ENCODE measurements at regions not wholly inside any gene's neighbourhood (a gene's known extent, or its start where the extent isn't known, plus 50 kb on each side); places are given as distances from the start of the nearest gene placed in this dataset.

DNA sequence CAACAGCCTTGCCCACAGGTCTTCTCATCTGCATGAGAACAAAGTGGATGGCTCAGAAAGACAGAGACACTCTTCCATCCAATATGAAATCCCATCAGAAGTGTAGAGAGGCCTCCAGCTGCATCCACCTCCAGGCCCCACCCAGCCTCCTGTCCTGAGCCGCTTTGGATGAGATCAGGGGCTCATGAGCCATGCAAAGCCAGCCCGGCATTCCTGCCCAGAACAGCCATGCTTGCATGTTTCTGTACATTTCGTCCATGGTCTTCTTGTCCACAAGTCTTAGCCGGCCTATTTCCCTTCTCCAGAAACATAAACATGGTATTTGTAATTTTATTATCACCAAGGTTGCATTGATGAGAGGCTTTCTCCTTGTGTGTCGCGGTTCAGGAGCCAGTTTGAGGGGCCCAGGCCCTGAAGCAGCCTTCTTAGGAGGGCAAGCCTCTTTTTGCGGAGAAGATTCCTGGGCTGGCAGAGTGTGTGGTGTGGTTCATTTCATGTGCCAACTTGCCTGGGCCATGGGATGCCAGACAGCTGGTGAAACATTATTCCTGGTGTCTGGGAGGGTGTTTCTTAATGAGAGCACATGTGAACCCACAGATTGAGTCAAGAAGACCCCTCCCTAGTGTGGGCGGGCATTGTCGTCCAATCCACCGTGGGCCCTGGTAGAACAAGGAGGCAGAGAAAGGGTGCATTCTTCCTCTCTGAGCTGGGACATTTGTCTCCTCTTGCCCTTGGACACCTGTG lies 928.9 kb downstream of the TBC1D22A start:
- no peak for DNase-seq

DNA sequence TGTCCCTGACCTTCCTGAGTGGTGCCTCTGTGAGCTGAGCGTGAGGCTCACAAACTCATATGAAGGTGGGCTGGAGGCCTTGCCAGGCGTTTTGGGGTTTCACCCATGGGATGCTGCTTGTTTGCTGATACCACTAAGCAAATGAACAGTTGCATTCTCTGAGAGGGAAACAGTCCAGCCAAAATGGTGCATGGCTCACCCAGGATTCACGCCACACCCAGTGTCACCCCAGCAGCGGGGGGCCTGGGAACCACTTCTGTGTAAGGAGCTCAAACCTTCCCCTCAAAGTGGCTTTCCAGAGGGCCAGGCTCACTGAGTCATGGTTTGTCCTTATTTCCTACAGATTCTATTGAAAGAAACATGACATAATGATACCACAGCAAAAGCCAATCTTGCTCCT lies 928.1 kb downstream of the TBC1D22A start:
- no peak for DNase-seq

DNA sequence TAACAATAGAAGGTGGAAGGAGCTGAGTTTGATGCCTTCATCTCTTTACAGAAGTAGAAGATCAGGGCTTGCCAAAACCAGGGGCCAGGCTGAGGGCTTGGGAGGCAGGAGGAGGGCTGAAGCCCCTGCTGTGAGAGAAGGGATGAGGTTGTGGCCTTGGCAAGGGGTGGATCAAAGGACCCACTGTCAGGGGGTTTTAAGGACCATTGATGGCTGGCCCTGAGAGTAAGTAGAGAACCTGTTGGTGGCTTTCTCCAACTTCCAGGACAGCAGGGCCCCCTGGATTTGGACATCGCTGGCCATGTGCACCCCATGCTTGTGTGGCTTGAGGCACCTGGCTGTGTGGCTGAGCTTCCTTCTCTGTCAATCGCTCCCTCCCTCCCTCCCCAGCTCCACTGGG lies 927.7 kb downstream of the TBC1D22A start:
- DNase-seq, result no peak

DNA sequence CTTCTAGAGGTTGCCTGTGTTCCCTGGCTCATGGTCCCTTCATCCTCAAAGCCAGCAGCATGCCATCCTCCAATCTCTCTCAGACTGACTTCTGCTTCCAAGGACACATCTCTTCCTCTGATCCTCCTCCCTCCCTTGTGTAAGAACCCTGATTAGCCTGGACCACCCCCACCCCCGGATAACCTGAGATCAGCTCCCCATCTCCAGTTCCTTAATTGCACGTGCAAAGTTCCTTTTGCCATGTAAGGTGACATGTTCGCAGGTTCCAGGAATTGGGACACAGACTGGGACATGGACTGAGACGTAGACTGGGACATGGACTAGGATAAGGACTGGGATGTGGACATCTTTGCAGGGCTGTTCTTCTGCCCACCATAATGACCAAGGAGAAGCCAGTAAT lies 925.3 kb downstream of the TBC1D22A start:
- no peak for DNase-seq

DNA sequence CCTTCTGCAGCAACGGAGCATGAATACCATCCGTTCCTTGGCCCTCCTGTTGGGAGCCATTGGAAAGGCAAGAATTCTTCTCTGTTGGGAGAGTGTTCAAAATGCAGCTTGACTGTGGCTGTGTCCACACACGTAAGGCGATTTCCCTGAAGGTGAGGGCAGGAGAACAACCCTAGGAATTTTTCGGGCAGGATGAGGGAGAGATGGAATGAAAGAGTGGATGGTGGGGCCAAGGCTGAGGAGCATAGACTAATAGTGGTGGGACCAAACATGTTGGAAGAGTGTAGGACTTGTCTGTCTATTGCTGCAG lies 924.9 kb downstream of the TBC1D22A start:
- no peak for DNase-seq

DNA sequence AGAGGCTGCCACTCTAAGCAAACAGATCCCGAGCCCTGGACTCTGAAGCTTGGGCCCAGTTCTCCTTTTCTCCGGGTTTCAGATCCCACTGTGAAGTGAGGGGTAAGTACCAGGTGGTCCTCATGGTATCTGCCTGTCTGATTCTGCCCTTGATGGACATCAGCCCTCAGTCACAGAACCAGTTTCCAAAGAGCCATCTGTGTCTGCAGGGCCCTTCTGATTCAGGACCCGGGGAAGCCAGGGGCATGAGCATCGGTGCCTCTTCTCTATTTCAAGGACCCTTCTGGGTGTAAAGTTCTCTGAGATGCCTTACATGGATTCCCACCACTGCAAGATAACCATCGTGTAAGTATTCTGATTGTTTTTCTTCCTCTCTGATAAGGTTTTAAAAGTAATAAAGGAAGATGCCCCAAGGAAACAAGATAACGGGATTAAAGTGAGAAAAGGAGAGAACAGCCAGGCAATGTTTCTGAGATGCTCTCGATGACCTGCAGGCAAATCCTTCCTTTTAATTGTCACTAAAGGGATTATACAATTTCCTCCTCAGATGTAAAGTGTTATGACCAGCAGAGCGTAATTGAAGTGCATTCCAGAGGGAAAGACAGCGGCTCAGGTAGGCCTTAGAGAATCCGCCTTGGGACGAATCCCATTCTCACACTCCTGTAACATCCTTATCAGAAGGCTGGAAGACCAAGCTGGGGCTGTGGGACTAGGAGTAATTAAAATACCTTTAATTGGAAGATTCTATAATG lies 924.3 kb downstream of the TBC1D22A start:
- DNase-seq, result no peak

DNA sequence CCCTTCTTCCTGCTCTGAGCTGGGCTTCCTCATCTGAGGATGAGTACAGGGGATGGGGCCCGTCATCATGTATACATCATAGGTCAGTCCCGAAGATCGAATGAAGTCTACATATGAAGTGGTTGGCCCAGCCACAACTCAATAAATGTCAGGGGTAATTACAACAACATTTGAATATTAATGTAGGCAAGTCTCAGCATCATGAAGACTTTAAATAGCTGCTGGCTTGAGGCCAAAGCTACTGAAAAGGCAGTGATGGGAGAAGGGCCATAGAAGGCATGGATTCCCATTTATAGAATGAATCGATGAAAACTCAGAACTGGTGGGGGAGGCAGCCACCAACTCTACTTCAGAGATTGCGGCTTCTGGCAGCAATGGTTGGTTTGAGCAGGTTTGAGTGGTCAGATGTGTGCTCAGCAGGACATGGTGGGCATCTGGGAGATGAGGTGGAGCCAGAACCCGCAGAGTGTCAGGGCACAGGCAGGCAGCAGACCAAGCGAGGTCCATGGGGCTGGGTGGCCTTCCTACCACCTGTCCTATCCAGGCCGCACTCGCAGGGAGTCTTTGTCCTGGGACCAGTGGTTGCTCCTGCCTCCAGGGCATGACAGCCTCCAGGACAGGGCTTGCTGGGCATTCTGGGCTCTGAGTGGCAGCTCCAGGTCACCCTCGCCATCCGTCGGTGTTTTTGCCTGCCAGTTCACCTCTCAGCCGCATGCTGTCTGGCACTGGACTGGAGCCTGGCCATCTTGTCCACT lies 919.1 kb downstream of the TBC1D22A start:
- no peak for DNase-seq

DNA sequence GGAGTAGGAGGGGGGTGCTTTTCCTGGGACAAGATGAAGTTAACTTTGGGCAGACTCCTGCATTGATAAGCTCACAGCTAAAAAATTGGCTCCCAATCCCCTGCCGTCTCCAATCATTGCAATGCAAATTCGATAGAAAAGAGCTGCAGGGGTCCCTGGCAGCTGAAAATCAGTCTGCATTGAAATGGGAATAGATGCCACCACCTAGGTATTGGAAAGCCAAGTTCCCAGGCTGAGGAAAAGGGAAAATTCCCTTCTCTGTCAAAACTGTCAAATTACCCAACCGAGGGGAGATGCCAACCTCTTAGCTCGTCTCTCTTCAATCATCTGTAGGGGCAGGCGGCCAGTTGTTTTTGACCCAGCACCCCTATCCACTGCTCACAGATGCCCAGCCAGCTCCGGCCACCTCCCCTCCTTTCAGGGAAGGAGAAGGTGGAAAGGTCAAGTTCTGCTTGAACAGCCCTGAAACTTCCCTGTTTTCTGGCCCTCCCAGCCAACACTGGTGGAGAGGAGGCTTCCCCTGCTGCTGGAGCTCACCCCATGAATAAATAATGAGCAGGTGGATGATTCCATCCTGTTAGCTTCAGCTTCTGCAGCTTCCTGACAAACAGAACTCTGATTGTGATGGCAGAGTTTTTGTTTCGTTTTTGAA lies 916.3 kb downstream of the TBC1D22A start:
- no peak for DNase-seq

DNA sequence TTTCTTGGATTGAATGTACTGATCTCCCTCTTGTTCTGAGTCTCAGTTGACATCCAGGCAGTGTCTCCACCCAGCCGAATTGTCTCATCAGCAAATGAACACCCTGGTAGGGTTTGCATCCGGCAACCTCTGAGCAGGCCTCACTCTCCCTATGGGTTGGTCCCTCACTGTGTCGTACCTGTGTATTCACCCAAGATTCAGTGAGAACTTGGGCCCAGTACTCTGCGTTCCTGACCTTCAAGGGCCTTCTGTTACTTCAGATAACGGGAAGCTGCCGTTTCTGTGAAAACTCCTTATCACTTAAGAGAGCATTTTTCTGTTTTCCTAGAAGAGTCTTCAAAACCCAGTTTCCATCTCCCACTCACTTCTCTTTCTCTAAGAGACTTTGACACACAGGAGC lies 915.6 kb downstream of the TBC1D22A start:
- no peak for DNase-seq

DNA sequence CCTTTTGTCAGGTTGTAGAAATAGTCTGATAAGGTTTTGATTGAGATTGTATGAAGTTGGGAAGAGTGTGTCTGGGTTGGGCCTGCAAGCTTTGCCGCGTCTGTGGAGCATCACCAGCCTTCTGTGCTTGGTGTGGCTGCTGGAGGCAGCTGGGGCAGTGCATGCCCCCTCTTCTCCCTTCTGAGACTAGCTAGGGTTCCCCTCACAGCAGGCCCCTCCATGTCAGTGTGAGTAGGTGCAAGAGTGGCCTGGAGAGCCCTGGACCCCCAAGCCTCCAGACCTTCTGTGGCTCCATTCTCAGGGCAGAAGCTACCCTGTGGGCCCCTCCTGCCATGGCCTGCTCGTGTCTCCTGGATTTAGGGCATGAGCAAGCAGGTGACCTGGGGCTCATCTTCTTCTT lies 914.2 kb downstream of the TBC1D22A start:
- DNase-seq, result no peak

DNA sequence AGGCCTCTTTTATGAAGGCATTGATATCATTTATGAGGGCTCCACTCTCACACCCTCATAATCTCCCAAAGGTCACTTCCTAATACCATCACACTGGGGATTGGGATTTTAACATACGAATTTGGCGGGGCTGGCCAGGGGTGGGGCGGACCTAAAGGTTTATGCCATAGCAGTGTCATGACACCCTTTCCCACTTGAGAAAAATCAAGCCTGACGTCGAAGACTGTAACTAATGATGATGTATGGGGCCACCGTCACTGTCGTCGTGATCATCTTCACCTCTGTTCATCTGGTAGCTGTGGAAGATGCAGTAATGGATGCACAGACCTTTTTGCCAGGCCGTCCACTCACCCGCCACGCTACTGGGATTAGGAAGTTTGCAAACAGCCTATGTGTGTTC lies 912.1 kb downstream of the TBC1D22A start:
- DNase-seq, result no peak

DNA sequence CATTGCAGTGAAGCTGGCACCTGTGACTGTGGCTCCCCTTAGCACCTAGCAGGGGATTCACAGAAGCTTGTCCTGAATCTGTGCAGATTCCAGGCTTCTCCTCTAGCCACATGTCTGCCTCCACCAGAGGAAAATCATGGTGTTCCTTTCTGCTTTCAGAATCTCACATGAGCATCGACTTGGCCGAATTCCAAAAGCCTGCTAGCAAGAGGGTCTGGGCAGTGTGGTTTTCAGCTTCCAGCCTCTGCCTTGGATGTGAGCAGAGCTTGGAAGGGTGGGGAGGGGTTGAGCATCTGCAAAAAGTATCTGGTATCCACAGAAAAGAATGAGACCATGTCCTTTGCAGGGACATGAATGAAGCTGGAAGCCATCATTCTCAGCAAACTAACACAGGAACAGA lies 911.1 kb downstream of the TBC1D22A start:
- DNase-seq, result no peak

DNA sequence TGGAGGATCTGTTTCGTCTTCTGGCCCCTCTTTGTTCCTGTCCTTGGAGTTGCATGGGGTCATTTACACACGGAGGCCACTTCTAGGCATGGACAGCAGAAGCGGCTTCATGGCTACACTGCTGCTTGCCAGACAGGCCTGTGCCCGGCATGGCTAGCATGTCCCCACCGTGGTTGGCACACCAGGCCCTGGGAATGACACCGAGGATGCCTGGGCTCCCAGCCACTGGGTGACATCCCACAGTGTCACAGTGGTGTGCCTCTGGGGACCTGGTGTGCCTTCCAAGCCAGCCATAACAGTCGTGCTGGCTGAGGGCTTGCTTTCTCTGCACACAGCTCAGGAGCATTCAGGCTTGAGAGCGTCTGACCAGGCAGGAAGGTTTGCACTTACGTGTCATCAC lies 910.1 kb downstream of the TBC1D22A start:
- DNase-seq, result no peak

DNA sequence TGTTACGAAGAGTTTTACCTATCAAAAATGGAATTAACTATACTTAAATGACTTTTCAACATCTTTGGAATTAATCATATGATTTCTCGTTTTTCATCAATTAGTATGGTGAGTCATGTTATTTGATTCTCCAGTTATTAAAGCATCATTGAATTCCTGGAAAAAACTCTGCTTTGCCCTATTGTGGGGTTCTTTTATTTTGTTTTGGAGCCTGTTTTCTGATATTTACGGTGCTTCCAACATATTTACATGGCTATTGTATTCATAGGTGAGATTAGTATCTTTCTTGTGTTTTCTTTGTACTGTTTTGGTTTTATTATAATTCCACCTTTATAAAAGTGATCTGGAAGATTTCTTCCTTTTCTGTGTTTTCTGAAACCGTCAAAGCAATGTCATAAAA lies 902.7 kb downstream of the TBC1D22A start:
- no peak for DNase-seq

DNA sequence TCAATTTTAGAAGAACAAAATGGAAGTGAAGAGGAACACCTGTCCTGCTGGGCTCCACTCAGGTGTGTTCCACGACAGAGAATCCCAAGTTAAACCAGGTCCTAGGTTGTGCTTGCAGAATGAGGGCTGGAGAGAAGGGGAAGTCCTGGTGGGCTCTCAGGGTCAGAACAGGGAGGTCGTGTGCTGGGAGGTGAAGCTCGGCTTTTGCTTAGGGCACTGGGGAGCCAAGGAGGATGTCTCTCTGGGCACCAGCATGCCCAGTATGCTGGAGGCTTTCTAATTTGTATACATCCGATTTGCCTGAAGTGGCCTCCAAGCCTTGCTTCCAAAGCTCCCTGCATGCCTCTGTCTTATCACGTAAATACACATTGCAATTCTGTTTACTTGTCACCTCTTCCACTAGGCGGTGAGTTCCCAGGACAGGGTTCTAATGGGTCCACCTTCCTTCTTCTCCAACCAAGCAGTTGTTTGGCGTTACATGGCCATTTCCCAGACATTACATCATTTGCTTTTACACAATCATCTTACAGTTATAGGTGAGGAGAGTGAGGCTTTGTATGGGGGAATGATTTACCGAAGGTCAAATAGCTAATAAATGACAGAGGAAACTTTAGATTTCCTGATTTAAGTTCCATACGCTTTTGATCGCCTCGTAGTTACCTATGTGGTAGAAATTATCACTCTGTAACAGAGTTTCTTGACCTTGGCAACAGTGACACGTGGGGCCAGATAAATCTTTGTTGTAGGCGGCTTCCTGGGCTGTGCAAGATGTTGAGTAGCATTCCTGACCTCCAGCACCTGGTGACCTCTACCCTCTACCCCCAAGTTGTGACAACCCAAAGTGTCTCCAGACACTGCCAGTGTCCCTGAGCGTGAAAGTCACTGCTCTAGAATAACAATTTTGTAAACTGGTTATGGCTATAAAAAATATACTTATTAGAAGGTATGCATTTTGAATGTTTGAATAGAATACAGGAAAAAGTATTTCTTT lies 901.5 kb downstream of the TBC1D22A start:
- no peak for DNase-seq

DNA sequence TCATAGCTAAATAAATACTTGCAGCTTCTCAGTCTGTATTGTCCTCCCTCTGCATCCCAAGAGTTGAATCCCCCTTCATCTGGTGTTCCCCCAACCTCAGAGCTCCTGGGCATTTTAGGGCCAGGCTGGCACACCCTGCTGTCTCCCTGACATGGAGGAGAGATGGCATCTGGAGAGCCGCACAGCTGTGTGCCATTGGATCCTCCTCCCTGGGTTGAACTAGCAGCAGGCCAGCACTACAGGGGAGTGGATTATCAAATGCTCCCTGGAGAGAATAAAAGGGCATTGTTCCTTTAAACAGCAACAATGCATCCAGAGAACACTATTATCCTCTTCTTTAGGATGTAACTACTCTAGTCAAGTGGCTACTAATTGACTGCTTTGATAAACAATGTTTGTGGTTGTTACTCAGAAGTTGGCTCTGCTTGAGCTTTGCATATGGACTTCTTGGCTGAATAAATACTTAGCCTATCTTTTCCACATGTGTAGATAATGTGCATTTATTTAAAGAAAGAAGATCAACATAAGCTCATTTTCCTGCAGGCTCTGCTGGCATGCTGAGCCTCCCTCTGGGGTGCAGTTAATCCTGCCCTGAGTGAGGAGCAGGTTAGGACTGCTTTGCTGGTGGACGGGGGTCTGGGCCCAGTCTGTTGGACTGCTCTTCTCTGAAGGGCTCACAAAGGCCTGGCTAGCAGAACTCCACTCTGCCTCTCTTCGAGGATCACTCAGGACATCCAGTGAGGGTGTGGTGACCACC lies 897.2 kb downstream of the TBC1D22A start:
- no peak for DNase-seq

DNA sequence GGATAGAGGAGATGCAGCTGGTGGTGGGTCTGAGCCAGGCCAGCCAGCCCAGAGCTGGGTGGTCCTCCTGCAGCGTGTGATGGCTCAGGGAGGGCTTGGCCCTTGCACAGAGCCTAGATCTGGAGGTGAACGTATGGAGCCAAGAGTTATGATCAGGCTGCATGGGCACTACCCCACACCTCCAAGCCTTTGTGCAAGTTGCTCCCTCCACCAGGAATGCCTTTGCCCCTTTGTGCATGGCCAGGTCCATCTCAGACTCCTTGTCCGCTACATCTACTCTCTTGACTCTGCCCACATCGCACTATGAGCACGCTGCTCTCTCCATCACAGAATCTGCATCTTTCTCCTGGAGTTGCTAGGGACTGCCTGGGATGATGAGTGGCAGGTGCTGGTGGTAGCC lies 895.7 kb downstream of the TBC1D22A start:
- no peak for DNase-seq

DNA sequence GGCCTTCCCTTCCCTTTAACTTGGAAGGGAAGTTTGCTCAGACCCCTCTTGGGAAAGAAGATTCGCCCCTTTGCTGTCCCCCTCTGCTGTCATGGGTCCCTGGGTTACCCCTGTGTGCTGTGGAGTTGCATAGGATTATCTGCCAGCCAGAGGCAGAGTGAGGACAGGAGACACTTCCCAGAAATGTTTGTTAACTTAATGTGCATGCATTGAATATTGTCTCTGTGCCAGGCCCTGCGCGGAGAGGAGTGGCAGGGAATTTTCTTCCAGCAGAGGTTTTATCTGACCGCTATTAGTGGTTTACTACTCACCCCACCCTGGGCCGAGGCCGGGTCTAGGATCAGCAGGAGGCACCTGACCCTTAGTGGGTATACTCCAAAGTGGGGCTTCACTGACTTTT lies 894.8 kb downstream of the TBC1D22A start:
- DNase-seq, result no peak

DNA sequence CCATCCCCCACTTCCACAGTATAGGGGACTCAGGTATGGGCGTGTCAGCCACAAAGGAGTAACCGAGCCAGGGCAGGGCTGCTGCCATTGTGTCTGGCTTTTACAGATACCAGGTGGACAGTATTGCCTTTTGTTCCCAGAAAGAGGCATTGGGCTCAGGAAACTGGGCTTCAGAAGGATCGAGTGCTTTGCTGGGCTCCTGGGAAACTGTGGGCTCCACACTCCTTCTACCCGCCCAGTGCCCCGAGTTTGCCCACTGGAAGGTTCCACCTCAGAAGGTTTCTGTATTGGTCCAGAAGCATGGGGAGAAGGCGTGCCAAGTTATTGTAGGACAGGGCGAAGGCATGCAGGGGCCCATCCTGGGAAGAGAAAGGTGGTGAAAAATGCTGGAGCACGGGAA lies 894.4 kb downstream of the TBC1D22A start:
- DNase-seq, result no peak

DNA sequence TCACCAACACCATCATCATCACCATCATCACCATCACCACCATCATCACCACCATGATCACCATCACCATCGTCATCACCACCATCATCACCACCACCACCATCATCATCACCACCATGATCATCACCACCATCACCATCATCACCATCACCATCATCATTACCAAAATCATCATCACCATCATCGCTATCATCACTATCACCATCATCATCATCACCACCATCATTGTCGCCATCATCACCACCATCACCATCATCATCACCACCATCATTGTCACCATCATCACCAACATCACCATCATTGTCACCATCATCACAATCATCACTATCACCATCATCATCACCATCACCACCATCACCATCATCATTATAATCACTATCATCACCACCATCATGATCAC lies 893.5 kb downstream of the TBC1D22A start:
- no peak for DNase-seq

DNA sequence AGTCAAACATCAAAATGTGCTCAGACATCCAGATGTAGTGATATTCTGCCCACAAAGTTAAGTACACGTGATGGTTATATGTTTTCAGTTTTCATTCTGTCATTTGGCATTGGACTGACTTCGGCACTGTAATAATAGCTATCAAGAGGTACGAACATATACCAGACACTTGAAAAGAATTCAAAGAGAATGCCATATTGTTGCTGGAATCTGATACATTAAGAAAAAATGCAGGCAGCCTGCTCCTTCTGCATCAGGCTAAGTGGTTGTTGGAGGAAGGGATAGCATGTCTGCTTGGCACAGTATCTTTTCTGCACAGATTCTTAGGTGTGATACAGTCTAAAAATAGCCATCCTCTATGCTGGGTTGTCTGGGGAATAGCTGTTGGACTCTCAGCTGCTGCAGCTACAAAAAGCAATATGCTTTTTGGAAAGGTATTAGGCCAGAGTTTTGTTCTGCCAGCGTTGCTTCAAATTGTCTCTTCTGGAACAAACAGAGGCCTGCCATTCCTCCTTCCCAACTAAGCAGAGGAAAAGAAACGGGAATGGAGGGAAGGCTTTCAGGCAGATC lies 892.6 kb downstream of the TBC1D22A start:
- no peak for DNase-seq
